Small intestine (tissue), 7 donors: ENCODE measurements at regions not wholly inside any gene's neighbourhood (a gene's known extent, or its start where the extent isn't known, plus 50 kb on each side); places are given as distances from the start of the nearest gene placed in this dataset.
A peak's percentile ranks its signal among the peaks of the same experiment; 100 is the strongest.
"Not testable (repeated sequence)": the region's sequence is repeated elsewhere in the genome, so short reads cannot be mapped to it uniquely, and the experiment has no call there.

Source experiments
- DNase-seq, 2 donors: peaks; one replicate each; pipeline versions ENCODE4 v3.0.0 to v3.0.0-alpha.2; 2013
- FAIRE-seq: peaks from 2 replicates; lab custom pipeline; 2012; peaks lifted over from hg19 to GRCh38; lab: Jason Lieb, UNC
- H3K27ac ChIP-seq, 3 donors: one replicate each; pipeline ENCODE4 v1.5.1; 2013; ENCODE audit warnings: low read length in 2 of 3, mild to moderate bottlenecking in 2 of 3, control low read depth in 1 of 3, inconsistent platforms in 1 of 3, low read depth in 1 of 3, moderate library complexity in 1 of 3
- H3K27me3 ChIP-seq, 3 donors: one replicate each; pipeline ENCODE4 v1.6.1; 2013; ENCODE audit warnings: low read length in 3 of 3, inconsistent platforms in 1 of 3; ENCODE audit not compliant: control insufficient read depth in 3 of 3, insufficient read depth in 3 of 3
- H3K36me3 ChIP-seq, 3 donors: one replicate each; pipeline ENCODE4 v1.6.1; 2013; ENCODE audit warnings: low read length in 3 of 3, inconsistent platforms in 1 of 3, low read depth in 1 of 3, mild to moderate bottlenecking in 1 of 3, moderate library complexity in 1 of 3; ENCODE audit not compliant: control insufficient read depth in 3 of 3, insufficient read depth in 2 of 3
- H3K4me1 ChIP-seq, 3 donors: one replicate each; pipeline ENCODE4 v1.6.1; 2013; ENCODE audit warnings: low read length in 2 of 3, inconsistent platforms in 1 of 3, low read depth in 1 of 3, mild to moderate bottlenecking in 1 of 3, moderate library complexity in 1 of 3; ENCODE audit not compliant: control insufficient read depth in 3 of 3, insufficient read depth in 2 of 3
- H3K4me3 ChIP-seq, 3 donors: one replicate each; pipeline ENCODE4 v1.5.1; 2013; ENCODE audit warnings: low read length in 3 of 3, control low read depth in 1 of 3, inconsistent platforms in 1 of 3, low read depth in 1 of 3, mild to moderate bottlenecking in 1 of 3, moderate library complexity in 1 of 3
- H3K9me3 ChIP-seq, 2 donors: one replicate each; pipeline ENCODE4 v1.6.1; 2013; ENCODE audit warnings: low read depth in 1 of 2, low read length in 1 of 2; ENCODE audit not compliant: control insufficient read depth in 2 of 2, insufficient read depth in 1 of 2
- whole genome bisulfite sequencing, 3 donors: extraction: QIAGEN DNeasy Blood & Tissue Kit; methylation state at CpG; one replicate each; pipeline ENCODE4 v1.1.7; 2013; 5-methylcytosine and 5-hydroxymethylcytosine counted together
- donor health status: healthy with polysubstance abuse.
- donor health status: control.
- donor health status: control.
- donor health status: Bipolar disorder and iron deficiency.
- donor health status: healthy.

GRCh38 chr5:131019601-131020315 is 145.3 kb downstream of the HINT1 start:
- Histone ChIP-seq H3K9me3 (no peaks in the 10 kb centered on the region), H3K27ac (no peak overlapping the region), H3K36me3 (no peaks in the 10 kb centered on the region), H3K4me3 (no peak overlapping the region), H3K4me1 (no peaks in the 10 kb centered on the region), H3K27me3 (no peaks in the 10 kb centered on the region)
- DNase-seq (peak; percentile 56 to 57), FAIRE-seq (no peak)
- WGBS, 3 donors, result 54 to 75% (median 62%) methylated on average over 6 of the region's 6 CpGs

DNA sequence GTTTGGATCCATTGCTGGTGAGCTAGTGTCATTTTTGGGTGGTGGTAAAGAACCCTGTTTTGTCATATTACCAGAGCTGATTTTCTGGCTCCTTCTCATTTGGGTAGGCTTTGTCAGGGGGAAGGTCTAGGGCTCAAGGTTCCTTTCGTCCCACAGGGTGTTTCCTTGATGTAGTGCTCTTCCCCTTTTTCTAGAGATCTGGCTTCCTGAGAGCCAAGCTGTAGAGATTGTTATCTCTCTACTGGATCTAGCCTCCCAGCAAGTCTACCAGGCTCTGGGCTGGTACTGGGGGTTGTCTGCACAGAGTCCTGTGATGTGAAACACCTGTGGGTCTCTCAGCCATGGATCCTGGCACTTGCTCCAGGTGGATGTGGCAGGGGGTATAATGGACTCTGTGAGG is 145.9 kb downstream of the HINT1 start:
- DNase-seq, result no peak
- no peaks in the 10 kb centered on the region for H3K27me3 ChIP-seq
- 58 to 74% (median 71%) methylated on average over 1 of the region's 1 CpG for WGBS, 3 donors
- H3K36me3 ChIP-seq, result no peaks in the 10 kb centered on the region
- H3K27ac ChIP-seq, result no peak overlapping the region
- FAIRE-seq, result no peak
- no peak overlapping the region for H3K4me3 ChIP-seq
- no peaks in the 10 kb centered on the region for H3K4me1 ChIP-seq
- no peaks in the 10 kb centered on the region for H3K9me3 ChIP-seq

DNA sequence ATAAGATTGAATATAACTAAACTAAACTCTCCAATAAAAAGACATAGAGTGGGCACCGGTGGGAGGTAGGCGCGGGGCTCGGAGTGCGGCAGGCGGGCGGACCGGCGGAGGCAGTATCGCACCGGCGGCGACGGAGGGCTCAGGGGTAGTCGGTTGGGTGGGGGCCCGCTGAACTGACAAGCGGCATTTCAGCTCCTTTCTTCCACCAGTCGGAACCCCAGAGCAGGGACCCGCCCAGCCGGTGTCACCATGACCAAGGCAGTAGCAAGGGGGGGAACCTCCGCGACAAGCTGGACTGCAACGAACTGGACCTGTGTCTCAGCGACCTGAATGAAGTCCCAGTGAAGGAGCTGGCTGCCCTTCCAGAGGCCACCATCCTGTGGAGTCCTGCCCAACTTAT is 156.7 kb downstream of the HINT1 start:
- Histone ChIP-seq H3K27me3 (no peaks in the 10 kb centered on the region), H3K9me3 (no peaks in the 10 kb centered on the region), H3K4me3 (no peak overlapping the region), H3K36me3 (no peaks in the 10 kb centered on the region), H3K4me1 (no peaks in the 10 kb centered on the region), H3K27ac (no peak overlapping the region)
- no peak for DNase-seq
- 85 to 91% (median 91%) methylated on average over 24 of the region's 24 CpGs for WGBS, 3 donors
- no peak for FAIRE-seq

GRCh38 chr5:131005963-131006684 is 158.9 kb downstream of the HINT1 start:
- Histone ChIP-seq H3K27me3 (no peaks in the 10 kb centered on the region), H3K27ac (no peak overlapping the region), H3K36me3 (no peaks in the 10 kb centered on the region), H3K4me1 (no peaks in the 10 kb centered on the region), H3K9me3 (no peaks in the 10 kb centered on the region), H3K4me3 (no peak overlapping the region)
- WGBS, 3 donors, result 44 to 58% (median 52%) methylated on average over 3 of the region's 3 CpGs
- FAIRE-seq (no peak), DNase-seq (peak in 1 of 2 donors; percentile 8)

DNA sequence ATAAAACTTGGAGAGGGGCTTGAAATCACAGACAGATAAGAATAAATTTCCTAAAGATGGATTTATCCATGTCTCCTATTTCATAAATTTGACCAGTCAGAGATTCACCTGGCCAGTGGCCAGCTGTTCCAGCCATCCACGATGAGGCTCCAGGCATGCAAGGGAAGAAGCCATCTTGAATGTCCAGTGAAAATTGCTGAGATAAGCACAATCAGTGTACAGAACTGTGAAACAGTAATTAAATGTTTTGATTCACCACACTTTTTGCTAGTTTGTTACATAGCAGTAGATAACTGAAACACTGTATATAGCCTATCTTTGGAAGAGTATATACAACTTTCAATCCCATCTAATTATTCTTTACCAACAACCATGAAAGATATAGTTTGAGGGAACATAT is 163.5 kb downstream of the HINT1 start:
- WGBS, 3 donors, result 45 to 63% (median 52%) methylated on average over 1 of the region's 1 CpG
- no peak for FAIRE-seq
- no peak overlapping the region for H3K4me3 ChIP-seq

GRCh38 chr5:131000289-131000688 is 164.8 kb downstream of the HINT1 start:
- Histone ChIP-seq H3K27me3 (no peaks in the 10 kb centered on the region), H3K9me3 (no peaks in the 10 kb centered on the region), H3K4me3 (no peak overlapping the region), H3K4me1 (no peaks in the 10 kb centered on the region), H3K36me3 (no peaks in the 10 kb centered on the region), H3K27ac (no peak overlapping the region)
- FAIRE-seq, result no peak
- DNase-seq, result no peak

More for the DNA sequence above, 163.5 kb downstream of the HINT1 start:
- Histone ChIP-seq H3K27ac (no peak overlapping the region), H3K36me3 (no peaks in the 10 kb centered on the region), H3K9me3 (no peaks in the 10 kb centered on the region), H3K4me1 (no peaks in the 10 kb centered on the region), H3K27me3 (no peaks in the 10 kb centered on the region)
- DNase-seq, result no peak

GRCh38 chr5:130996720-130997119 is 168.3 kb downstream of the HINT1 start:
- H3K9me3 ChIP-seq, H3K27me3 ChIP-seq, H3K27ac ChIP-seq, H3K4me1 ChIP-seq, FAIRE-seq, H3K36me3 ChIP-seq, DNase-seq, H3K4me3 ChIP-seq: not testable (repeated sequence)

DNA sequence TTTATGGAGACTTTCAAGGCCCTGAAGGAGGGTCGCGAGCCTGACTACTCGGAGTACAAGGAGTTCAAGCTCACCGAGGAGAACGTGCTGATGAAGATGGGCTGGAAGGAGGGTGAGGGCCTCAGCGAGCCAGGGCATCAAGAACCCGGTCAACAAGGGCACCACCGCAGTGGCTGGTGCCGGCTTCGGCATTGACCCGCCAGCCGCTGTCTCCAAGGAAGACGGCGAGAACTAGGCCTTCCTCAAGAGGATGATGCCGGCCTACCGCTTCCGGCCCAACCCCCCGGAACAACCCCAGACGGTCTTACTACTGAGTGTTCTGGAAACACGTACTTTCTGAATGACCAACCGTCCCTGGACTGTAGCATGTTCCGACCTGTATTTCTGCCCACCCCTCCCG is 169.2 kb downstream of the HINT1 start:
- Histone ChIP-seq H3K27me3 (no peaks in the 10 kb centered on the region), H3K4me3 (no peak overlapping the region), H3K36me3 (no peaks in the 10 kb centered on the region), H3K4me1 (no peaks in the 10 kb centered on the region), H3K9me3 (peaks cover 0 to 8% of the 10 kb centered on the region in 2 donors), H3K27ac (no peak overlapping the region)
- WGBS, 3 donors, result 95 to 96% (median 96%) methylated on average over 23 of the region's 23 CpGs
- DNase-seq (no peak), FAIRE-seq (no peak)

GRCh38 chr5:130995254-130995515 is 169.9 kb downstream of the HINT1 start:
- Histone ChIP-seq H3K4me1 (no peaks in the 10 kb centered on the region), H3K4me3 (no peak overlapping the region), H3K36me3 (no peaks in the 10 kb centered on the region), H3K27me3 (no peaks in the 10 kb centered on the region), H3K27ac (no peak overlapping the region), H3K9me3 (peaks cover 0 to 8% of the 10 kb centered on the region in 2 donors)
- WGBS, 3 donors, result 91 to 96% (median 93%) methylated on average over 16 of the region's 16 CpGs
- FAIRE-seq, result no peak
- DNase-seq, result no peak
